ENCODE measurements at regions not wholly inside any gene's neighbourhood (a gene's known extent, or its start where the extent isn't known, plus 50 kb on each side); places are given as distances from the start of the nearest gene placed in this dataset.

GRCh38 chr4:84298023-84298718 lies 200.9 kb downstream of the NKX6-1 start:
- Mint-ChIP-seq H3K9me3 (peaks cover 30% of the 10 kb centered on the region), H3K4me1 (peaks cover 9% of the 10 kb centered on the region), H3K27ac (no peak overlapping the region), H3K36me3 (ENCODE audit: low read depth) (peaks cover 16% of the 10 kb centered on the region), H3K4me3 (peak overlapping the region; percentile 23), H3K27me3 (ENCODE audit: low read depth, poor library complexity) (no peaks in the 10 kb centered on the region)
- no peak for TF ChIP-seq CTCF (IDR thresholded peaks at IDR 0.05)
- no peak for DNase-seq

DNA sequence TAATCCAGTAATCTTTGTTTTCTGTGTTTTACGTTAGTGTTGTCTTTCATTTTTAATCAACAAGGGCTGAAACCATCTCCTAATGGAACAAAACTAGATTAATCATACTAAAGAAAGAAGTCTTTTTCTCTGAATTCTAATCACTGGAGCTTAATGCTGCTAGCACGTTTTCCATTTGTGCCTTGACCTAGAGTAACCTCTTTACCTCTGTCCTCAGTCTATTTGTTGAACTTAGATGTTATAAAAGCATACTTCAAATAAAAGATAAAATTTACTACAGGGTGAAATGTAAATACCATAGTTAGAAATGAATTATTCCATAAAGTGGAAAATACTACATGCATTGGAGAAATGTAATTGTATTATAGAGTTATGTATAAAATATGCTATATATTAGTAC lies 207.1 kb downstream of the NKX6-1 start:
- Mint-ChIP-seq H3K4me1 (no peaks in the 10 kb centered on the region), H3K27ac (no peak overlapping the region), H3K9me3 (peaks cover 45% of the 10 kb centered on the region), H3K27me3 (ENCODE audit: low read depth, poor library complexity) (peaks cover 4% of the 10 kb centered on the region), H3K36me3 (ENCODE audit: low read depth) (peaks cover 4% of the 10 kb centered on the region), H3K4me3 (no peak overlapping the region)
- DNase-seq, result no peak
- TF ChIP-seq CTCF (IDR thresholded peaks at IDR 0.05), result no peak

GRCh38 chr4:84286048-84286447 lies 213.0 kb downstream of the NKX6-1 start:
- Mint-ChIP-seq H3K27me3 (ENCODE audit: low read depth, poor library complexity) (peaks cover 4% of the 10 kb centered on the region), H3K9me3 (peaks cover 43% of the 10 kb centered on the region), H3K36me3 (ENCODE audit: low read depth) (peaks cover 4% of the 10 kb centered on the region), H3K4me1 (peaks cover 11% of the 10 kb centered on the region), H3K4me3 (no peak overlapping the region), H3K27ac (no peak overlapping the region)
- DNase-seq, result no peak
- TF ChIP-seq CTCF (IDR thresholded peaks at IDR 0.05), result no peak

GRCh38 chr4:84279678-84280077 lies 219.4 kb downstream of the NKX6-1 start:
- no peaks in the 10 kb centered on the region for H3K36me3 Mint-ChIP-seq (ENCODE audit: low read depth)
- no peak overlapping the region for H3K4me3 Mint-ChIP-seq
- H3K27me3 Mint-ChIP-seq (ENCODE audit: low read depth, poor library complexity), result peaks cover 3% of the 10 kb centered on the region
- H3K9me3 Mint-ChIP-seq, result no peaks in the 10 kb centered on the region
- no peak for DNase-seq
- H3K27ac Mint-ChIP-seq, result no peak overlapping the region
- no peak for TF ChIP-seq CTCF (IDR thresholded peaks at IDR 0.05)
- H3K4me1 Mint-ChIP-seq, result peaks cover 11% of the 10 kb centered on the region

GRCh38 chr4:84277923-84278322 lies 221.2 kb downstream of the NKX6-1 start:
- no peak for DNase-seq
- H3K4me3 Mint-ChIP-seq, result no peak overlapping the region
- peaks cover 6% of the 10 kb centered on the region for H3K27me3 Mint-ChIP-seq (ENCODE audit: low read depth, poor library complexity)
- peaks cover 9% of the 10 kb centered on the region for H3K4me1 Mint-ChIP-seq
- no peaks in the 10 kb centered on the region for H3K36me3 Mint-ChIP-seq (ENCODE audit: low read depth)
- no peak overlapping the region for H3K27ac Mint-ChIP-seq
- H3K9me3 Mint-ChIP-seq, result no peaks in the 10 kb centered on the region
- TF ChIP-seq CTCF (IDR thresholded peaks at IDR 0.05), result no peak

- Mint-ChIP-seq H3K27ac (no peak overlapping the region), H3K27me3 (ENCODE audit: low read depth, poor library complexity) (peaks cover 6% of the 10 kb centered on the region), H3K9me3 (no peaks in the 10 kb centered on the region), H3K36me3 (ENCODE audit: low read depth) (no peaks in the 10 kb centered on the region), H3K4me1 (no peaks in the 10 kb centered on the region), H3K4me3 (no peak overlapping the region)
- TF ChIP-seq CTCF (IDR thresholded peaks at IDR 0.05), result no peak
- DNase-seq, result no peak
Observed at GRCh38 chr4:84276752-84277151, 222.3 kb downstream of the NKX6-1 start.
